ENCODE measurements at regions not wholly inside any gene's neighbourhood (a gene's known extent, or its start where the extent isn't known, plus 50 kb on each side); places are given as distances from the start of the nearest gene placed in this dataset.

DNA sequence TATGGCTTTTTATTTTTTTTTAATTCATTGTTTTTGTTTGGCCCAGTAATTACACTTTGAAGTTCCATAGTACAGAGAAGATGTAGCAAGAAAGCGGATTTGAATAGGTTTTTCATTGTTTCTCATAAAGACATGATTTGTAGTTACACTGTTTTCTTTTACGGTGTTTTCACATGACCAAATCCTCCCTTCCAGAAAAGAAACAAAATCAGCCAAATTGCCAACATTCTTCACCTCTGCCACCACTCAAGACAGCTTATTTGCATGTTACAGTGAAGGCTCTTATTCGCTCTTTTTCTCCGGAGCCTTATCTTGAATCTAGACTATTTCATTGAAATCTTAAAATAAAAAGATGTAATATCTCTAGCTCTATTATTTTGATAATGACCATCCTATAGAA, 50.9 kb upstream of the KCNH5 start:
- POLR2A ChIA-PET: no interaction called here
- no peaks in the 10 kb centered on the region for H3F3A ChIP-seq (replicated peaks; ENCODE audit: insufficient read depth)
- no peaks in the 10 kb centered on the region for H3K4me1 ChIP-seq (ENCODE audit: control insufficient read depth in 1 of 2, insufficient read depth in 2 of 2, low read depth in 1 of 2, low read length in 1 of 2)
- no peak overlapping the region for H2AFZ ChIP-seq (ENCODE audit: low read depth)
- H3K4me2 ChIP-seq: no peak overlapping the region
- TF ChIP-seq, protein P1, sequence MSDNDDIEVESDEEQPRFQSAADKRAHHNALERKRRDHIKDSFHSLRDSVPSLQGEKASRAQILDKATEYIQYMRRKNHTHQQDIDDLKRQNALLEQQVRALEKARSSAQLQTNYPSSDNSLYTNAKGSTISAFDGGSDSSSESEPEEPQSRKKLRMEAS (IDR thresholded peaks at IDR 0.05; ENCODE audit: low read depth): no peak
- TF ChIP-seq, protein P2, sequence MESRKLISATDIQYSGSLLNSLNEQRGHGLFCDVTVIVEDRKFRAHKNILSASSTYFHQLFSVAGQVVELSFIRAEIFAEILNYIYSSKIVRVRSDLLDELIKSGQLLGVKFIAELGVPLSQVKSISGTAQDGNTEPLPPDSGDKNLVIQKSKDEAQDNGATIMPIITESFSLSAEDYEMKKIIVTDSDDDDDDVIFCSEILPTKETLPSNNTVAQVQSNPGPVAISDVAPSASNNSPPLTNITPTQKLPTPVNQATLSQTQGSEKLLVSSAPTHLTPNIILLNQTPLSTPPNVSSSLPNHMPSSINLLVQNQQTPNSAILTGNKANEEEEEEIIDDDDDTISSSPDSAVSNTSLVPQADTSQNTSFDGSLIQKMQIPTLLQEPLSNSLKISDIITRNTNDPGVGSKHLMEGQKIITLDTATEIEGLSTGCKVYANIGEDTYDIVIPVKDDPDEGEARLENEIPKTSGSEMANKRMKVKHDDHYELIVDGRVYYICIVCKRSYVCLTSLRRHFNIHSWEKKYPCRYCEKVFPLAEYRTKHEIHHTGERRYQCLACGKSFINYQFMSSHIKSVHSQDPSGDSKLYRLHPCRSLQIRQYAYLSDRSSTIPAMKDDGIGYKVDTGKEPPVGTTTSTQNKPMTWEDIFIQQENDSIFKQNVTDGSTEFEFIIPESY (IDR thresholded peaks at IDR 0.05; ENCODE audit: borderline replicate concordance, low read depth): no peak
- H3K36me3 ChIP-seq (replicated peaks in 1 of 2; ENCODE audit: control insufficient read depth in 1 of 2, insufficient read depth in 2 of 2, low read length in 1 of 2): no peaks in the 10 kb centered on the region
- no peaks in the 10 kb centered on the region for H4K20me1 ChIP-seq (ENCODE audit: insufficient read depth)
- 10% methylated on average over 4 of the region's 4 CpGs for WGBS (ENCODE audit: low lambda C conversion rate)
- DNase-seq: no peak
- H3K27ac ChIP-seq (ENCODE audit: low read depth in 2 of 2, low read length in 1 of 2): no peak overlapping the region
- no peak overlapping the region for H3K9ac ChIP-seq
- no peaks in the 10 kb centered on the region for H3K79me2 ChIP-seq (ENCODE audit: insufficient read depth)
- no peaks in the 10 kb centered on the region for H3K9me3 ChIP-seq
- H3K4me3 ChIP-seq (ENCODE audit: low read depth in 2 of 2, low read length in 1 of 2): no peak overlapping the region
- no peaks in the 10 kb centered on the region for H3K9me2 ChIP-seq
- CTCF ChIA-PET: interaction anchor here (1.0 kb wide), 1 partner anchor 181 kb away, joined by 4 read pairs; no protein-coding TSS in a partner anchor
- H3K27me3 ChIP-seq (ENCODE audit: insufficient read depth): peaks cover 4% of the 10 kb centered on the region; the same call in 1 of the 2 replicates

Small RNA genes in the stretch of these regions (small RNA-seq; reads per million reads assigned to genes)
- gene PARP1P2: 0 reads per million in 7 experiments
